ENCODE measurements at regions not wholly inside any gene's neighbourhood (a gene's known extent, or its start where the extent isn't known, plus 50 kb on each side); places are given as distances from the start of the nearest gene placed in this dataset.

GRCh38 chr13:91085127-91085526 lies 262.4 kb upstream of the MIR17HG start:
- Histone ChIP-seq H3K27me3 (replicated peaks; ENCODE audit: insufficient read depth) (no peaks in the 10 kb centered on the region), H3K27ac (no peak overlapping the region), H3K4me3 (no peak overlapping the region), H3K4me1 (replicated peaks) (no peaks in the 10 kb centered on the region), H3K9me3 (no peaks in the 10 kb centered on the region), H3K36me3 (no peaks in the 10 kb centered on the region)
- TF ChIP-seq POLR2AphosphoS5 (IDR thresholded peaks at IDR 0.05) (no peak), POLR2A (IDR thresholded peaks at IDR 0.05) (no peak)
- TF ChIP-seq, protein P1, sequence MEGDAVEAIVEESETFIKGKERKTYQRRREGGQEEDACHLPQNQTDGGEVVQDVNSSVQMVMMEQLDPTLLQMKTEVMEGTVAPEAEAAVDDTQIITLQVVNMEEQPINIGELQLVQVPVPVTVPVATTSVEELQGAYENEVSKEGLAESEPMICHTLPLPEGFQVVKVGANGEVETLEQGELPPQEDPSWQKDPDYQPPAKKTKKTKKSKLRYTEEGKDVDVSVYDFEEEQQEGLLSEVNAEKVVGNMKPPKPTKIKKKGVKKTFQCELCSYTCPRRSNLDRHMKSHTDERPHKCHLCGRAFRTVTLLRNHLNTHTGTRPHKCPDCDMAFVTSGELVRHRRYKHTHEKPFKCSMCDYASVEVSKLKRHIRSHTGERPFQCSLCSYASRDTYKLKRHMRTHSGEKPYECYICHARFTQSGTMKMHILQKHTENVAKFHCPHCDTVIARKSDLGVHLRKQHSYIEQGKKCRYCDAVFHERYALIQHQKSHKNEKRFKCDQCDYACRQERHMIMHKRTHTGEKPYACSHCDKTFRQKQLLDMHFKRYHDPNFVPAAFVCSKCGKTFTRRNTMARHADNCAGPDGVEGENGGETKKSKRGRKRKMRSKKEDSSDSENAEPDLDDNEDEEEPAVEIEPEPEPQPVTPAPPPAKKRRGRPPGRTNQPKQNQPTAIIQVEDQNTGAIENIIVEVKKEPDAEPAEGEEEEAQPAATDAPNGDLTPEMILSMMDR (IDR thresholded peaks at IDR 0.05): no peak
- 63% methylated on average over 1 of the region's 1 CpG for WGBS
- intact Hi-C loops (cut with DNase I): no loop called here
- no peak for DNase-seq (ENCODE audit: low spot score)

DNA sequence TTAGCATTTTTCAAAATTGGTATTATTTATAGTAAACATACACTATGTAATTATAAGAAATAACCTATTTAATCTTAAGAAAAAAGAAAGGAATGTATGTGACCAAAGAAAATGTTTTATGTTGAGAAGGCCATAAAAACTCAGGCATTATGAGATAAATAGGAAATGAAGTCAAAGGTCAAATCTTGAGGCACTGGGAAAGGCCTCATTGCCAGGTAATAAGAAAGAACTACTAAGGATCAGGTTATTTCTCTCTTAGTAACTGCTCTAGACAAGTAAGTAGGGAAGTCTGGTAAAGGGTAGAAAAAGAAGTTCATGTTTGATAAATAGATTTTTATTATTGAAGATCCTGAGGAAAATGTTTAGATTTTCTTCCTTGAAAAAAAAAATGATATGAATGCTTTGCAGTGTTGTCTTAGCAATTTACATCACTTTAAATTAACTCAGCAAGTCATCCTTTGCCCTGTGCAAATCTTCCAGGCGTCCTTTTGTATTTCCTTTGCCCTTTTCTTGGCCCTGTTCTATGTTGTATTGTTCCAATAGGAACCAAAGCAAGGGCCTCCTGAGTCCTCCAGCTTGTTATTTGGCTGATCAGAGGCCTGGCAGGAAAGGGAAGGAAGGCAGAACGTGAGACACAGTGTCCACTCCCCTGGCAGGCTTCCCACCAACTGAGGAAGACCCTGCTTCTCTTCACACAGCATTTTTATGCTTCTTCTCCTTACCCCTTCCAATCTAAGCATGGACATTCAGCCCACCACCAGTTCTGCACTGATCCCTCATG lies 260.4 kb upstream of the MIR17HG start:
- H3K9me3 ChIP-seq: no peaks in the 10 kb centered on the region
- H3K27me3 ChIP-seq (replicated peaks; ENCODE audit: insufficient read depth): no peaks in the 10 kb centered on the region
- no peak for DNase-seq (ENCODE audit: low spot score)
- H3K36me3 ChIP-seq: no peaks in the 10 kb centered on the region
- no peaks in the 10 kb centered on the region for H3K4me1 ChIP-seq (replicated peaks)
- no peak overlapping the region for H3K4me3 ChIP-seq
- intact Hi-C loops (cut with DNase I): no loop called here
- WGBS: 52% methylated on average over 2 of the region's 2 CpGs
- TF ChIP-seq POLR2A (IDR thresholded peaks at IDR 0.05) (no peak), POLR2AphosphoS5 (IDR thresholded peaks at IDR 0.05) (no peak)
- TF ChIP-seq, protein P1 (IDR thresholded peaks at IDR 0.05): no peak
- H3K27ac ChIP-seq: no peak overlapping the region

GRCh38 chr13:91097269-91097668 lies 250.2 kb upstream of the MIR17HG start:
- WGBS: 84% methylated on average over 5 of the region's 5 CpGs
- H3K27me3 ChIP-seq (replicated peaks; ENCODE audit: insufficient read depth): no peaks in the 10 kb centered on the region
- no peaks in the 10 kb centered on the region for H3K9me3 ChIP-seq
- no peaks in the 10 kb centered on the region for H3K36me3 ChIP-seq
- intact Hi-C loops (cut with DNase I): no loop called here
- no peaks in the 10 kb centered on the region for H3K4me1 ChIP-seq (replicated peaks)
- no peak for DNase-seq (ENCODE audit: low spot score)
- no peak overlapping the region for H3K27ac ChIP-seq
- no peak overlapping the region for H3K4me3 ChIP-seq
- TF ChIP-seq, protein P1 (IDR thresholded peaks at IDR 0.05): no peak
- TF ChIP-seq POLR2AphosphoS5 (IDR thresholded peaks at IDR 0.05) (no peak), POLR2A (IDR thresholded peaks at IDR 0.05) (no peak)

DNA sequence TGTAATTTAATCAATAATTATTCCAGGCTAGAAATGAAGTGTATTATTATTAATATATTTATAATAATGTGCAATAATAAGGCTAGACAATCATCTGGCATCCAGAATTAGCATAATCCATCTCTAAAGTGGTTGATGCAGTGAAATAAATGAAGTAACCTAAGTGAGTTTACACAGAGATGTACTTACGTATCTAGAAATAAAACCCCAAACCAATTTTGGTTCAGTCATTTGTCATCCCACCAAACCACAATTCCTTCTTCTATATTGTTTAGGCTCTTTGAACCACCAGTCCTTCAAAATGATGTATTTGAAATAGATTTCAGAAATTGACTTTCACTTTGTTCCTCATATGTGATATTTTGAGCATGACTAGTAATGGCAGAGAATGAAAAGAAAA lies 247.6 kb upstream of the MIR17HG start:
- H3K27me3 ChIP-seq (replicated peaks; ENCODE audit: insufficient read depth): no peaks in the 10 kb centered on the region
- no peaks in the 10 kb centered on the region for H3K36me3 ChIP-seq
- no peaks in the 10 kb centered on the region for H3K9me3 ChIP-seq
- H3K4me3 ChIP-seq: no peak overlapping the region
- intact Hi-C loops (cut with DNase I): no loop called here
- WGBS: 74% methylated on average over 1 of the region's 1 CpG
- TF ChIP-seq POLR2A (IDR thresholded peaks at IDR 0.05) (no peak), POLR2AphosphoS5 (IDR thresholded peaks at IDR 0.05) (no peak)
- TF ChIP-seq, protein P1 (IDR thresholded peaks at IDR 0.05): no peak
- no peaks in the 10 kb centered on the region for H3K4me1 ChIP-seq (replicated peaks)
- DNase-seq (ENCODE audit: low spot score): no peak
- H3K27ac ChIP-seq: no peak overlapping the region

DNA sequence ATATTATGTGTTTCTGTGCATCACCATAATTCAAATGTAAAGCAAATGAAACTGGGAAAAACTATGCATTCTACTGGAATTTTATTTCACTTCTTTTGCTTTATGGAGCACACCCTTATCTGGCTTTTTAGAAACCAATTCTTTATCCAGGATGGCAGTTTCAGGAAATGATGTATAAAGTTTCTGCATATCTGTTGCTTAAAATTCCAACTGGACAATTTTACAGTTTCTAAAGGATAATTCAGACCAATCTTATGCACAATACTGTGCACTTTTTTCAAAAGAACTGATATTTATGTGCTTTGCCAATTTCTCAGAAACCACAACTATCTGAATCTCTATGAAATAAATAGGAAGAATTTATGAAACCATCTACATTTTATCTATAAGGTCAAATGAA lies 246.5 kb upstream of the MIR17HG start:
- TF ChIP-seq POLR2A (IDR thresholded peaks at IDR 0.05) (no peak), POLR2AphosphoS5 (IDR thresholded peaks at IDR 0.05) (no peak)
- TF ChIP-seq, protein P1 (IDR thresholded peaks at IDR 0.05): no peak
- Histone ChIP-seq H3K4me1 (replicated peaks) (no peaks in the 10 kb centered on the region), H3K9me3 (no peaks in the 10 kb centered on the region), H3K27ac (no peak overlapping the region), H3K27me3 (replicated peaks; ENCODE audit: insufficient read depth) (no peaks in the 10 kb centered on the region), H3K36me3 (no peaks in the 10 kb centered on the region), H3K4me3 (no peak overlapping the region)
- no peak for DNase-seq (ENCODE audit: low spot score)
- intact Hi-C loops (cut with DNase I): no loop called here

Measured in prostate gland (tissue), 2 donors.